B cell (primary cell): ENCODE measurements at regions not wholly inside any gene's neighbourhood (a gene's known extent, or its start where the extent isn't known, plus 50 kb on each side); places are given as distances from the start of the nearest gene placed in this dataset.

Experiments used
- CTCF ChIP-seq: fragments of 200-600 bp; IDR thresholded peaks from one replicate; pipeline ENCODE4 v1.8.0; 2022; ENCODE audit warnings: antibody characterized with exemption, mild to moderate bottlenecking
- EZH2 ChIP-seq: IDR thresholded peaks from 2 replicates; pipeline ENCODE4 v1.6.1; 2012; ENCODE audit warnings: borderline replicate concordance, low read depth, mild to moderate bottlenecking, moderate library complexity, low read length; ENCODE audit not compliant: insufficient read depth, poor library complexity, severe bottlenecking

- TF ChIP-seq CTCF (no peak), EZH2 (no peak)
Observed at GRCh38 chr18:68256418-68257067, 458.4 kb downstream of the TMX3 start.
